ENCODE measurements at regions not wholly inside any gene's neighbourhood (a gene's known extent, or its start where the extent isn't known, plus 50 kb on each side); places are given as distances from the start of the nearest gene placed in this dataset.
"Not testable (repeated sequence)": the region's sequence is repeated elsewhere in the genome, so short reads cannot be mapped to it uniquely, and the experiment has no call there.

DNA sequence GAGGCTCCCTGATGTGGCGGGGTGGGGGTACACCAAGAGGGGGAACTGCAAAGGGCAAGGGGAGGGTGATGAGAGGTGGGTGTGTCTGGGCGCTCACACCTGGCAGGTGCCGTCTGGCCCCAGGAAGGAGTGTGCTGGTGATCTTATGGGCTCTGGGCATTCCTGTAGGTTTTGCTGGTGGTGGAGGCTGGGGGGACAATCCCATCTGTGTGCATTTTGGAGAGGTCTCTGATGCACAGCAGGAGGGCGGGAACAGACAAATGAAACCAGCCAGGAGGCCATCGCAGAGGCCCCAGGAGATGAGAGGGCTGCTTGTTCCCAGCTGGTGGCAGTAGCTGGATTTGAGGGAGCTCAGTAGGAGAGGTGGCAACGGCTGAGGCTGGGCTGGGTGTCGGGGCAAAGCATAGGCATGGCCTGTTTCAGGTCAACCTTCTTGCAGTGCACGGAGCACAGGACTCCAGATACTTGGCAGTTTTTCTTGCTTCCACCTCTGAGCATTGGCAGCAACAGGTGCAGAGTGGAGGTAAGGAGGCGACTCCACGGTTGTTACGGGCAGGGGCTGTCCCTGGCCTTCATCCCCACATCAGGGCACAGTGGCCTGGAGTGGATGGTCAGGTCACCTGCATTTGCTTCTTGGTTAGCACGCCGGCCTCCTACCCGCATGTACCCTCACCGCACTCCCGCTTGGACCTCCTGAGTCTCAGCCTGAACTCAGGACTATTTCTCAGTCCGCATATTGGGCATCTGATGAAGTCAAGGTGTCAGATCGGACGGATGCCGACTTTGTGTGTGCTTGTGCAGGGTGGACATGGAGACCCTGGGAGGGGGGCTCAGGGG, 194.2 kb upstream of the HDAC4 start:
- no peak for DNase-seq

DNA sequence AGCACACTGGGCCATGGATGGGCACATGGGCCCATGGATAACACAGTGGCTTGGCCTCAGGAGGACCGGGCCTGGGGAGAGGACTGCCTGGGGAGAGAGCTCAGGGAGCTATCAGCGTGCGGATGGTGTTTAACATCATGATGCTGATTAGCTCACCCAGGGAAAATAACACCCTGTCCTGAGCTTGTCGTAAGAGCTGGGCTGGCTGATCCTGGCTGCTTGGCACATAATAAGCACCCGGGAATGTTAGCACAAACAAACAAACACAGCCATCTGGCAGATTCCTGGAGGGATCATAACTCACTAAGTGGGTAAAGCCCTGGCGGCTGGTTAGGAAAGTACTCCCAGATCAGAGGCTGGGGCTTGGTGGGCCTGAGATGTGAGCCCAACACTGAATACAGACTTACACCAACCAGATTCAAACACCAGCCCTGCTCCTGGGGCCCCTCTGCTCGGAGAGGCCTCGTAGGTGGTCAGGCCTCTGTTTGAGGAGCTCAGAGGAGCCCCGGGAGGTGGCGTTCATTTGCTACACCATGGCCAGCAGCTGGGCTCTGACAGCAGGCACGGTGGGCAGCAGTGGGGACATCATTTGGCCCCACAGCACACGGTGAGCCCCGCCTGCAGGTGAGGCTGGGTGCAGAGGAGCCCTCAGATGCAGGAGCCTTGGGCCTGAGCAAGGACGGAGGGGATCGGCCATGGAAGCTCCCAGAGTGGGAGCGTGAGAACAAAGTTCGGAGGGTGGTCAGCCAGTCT, 193.4 kb upstream of the HDAC4 start:
- no peak for DNase-seq

DNA sequence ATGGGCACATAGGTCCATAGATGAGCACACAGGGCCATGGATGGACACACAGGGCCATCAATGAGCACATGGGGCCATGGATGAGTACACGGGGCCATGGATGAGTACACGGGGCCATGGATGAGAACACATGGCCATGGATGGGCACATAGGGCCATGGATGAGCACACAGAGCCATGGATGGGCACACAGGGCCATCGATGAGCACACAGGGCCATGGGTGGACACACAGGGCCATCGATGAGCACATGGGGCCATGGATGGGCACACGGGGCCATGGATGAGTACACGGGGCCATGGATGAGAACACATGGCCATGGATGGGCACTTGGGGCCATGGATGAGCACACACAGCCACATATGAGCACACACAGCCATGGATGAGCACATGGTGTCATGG, 192.6 kb upstream of the HDAC4 start:
- DNase-seq: no peak

DNA sequence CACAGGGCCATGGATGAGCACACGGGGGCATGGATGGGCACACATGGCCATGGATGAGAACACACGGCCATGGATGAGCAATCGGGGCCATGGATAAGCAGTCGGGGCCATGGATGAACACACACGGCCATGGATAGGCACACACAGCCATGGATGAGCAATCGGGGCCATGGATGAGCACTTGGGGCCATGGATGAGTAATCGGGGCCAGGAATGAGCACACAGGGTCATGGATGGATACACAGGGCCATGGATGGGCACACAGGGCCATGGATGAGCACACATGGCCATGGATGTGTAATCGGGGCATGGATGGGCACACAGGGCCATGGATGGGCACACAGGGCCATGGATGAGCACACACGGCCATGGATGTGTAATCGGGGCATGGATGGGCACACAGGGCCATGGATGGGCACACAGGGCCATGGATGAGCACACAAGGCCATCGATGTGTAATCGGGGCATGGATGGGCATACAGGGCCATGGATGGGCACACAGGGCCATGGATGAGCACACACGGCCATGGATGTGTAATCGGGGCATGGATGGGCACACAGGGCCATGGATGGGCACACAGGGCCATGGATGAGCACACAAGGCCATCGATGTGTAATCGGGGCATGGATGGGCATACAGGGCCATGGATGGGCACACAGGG, 191.9 kb upstream of the HDAC4 start:
- not testable (repeated sequence) for DNase-seq

DNA sequence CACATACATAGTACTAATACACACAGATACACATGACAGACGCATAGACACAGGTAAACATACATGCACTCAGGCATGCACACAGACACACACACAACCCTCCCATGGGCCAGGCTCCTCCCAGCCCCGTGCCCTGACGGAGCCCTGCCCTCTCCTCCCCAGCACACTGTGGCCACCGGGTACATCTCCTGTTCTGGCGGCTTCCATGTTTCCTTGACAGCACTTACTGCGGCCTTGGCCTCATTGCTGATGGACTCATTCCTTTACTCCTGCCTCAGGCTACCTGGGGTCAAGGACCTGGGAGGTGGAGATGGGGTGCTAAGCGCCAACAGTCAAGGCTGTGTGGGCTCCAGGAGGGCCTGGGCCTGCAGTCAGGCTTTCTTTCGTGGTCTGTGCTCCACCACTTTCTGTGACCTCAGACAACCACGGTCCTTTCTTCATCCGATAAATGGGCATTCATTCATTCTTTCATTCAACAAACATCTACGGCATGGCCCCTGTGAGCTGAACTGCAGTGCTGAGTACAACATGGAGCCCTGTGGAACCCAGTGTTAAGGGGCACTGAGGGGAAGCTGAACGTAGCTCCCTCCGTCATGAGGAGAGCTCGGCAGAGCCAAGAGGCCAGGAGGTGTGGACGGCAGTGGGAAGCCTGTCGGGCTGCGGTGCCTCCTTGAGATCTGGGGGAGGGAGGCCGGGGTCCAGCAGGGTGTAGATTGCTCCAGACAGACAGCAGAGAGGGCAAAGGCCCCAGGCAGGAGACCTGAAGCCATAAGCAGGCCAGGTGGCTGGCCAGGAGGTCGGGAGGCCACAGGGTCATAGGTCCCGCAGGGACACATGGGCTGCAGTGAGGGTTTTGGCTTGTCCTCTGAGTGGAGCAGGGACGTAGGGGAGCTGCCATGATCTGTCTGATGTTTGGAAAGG, 190.4 kb upstream of the HDAC4 start:
- no peak for DNase-seq

DNA sequence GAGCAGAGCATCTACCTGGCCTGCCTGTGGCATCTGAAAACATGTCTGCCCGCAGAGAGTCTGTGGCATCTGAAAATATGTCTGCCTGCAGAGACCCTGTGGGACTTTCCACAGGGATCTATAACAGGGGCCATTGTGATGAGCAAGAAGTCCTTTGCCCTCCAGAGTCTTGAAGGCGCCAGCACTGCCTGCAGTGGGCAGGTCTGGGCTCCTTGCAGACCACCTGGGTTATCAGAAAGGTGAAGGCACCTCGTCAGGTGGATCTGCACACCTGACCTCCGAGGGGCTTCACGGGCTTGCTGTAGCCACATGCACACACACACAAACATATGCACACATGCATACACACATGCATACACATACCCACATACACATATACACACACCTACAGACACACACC, 189.5 kb upstream of the HDAC4 start:
- DNase-seq: no peak

DNA sequence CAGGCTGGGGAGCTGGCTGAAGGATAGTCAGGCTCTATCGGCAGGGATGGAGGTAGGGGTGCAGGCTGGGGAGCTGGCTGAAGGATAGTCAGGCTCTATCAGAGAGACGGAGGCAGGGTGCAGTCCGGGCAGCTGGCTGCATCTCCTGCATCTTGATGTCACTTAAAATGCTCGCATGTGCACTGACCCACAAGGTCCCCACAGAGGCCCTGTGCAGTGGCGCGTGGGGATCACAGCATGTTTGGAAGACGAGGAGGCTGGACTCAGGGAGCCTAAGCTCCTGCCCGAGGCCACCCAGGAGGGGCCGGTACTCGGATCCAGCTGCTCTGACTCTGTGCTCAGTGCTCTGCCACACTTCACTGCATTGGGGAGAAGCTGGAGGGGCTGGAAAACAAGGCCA, 189.0 kb upstream of the HDAC4 start:
- DNase-seq: no peak

DNA sequence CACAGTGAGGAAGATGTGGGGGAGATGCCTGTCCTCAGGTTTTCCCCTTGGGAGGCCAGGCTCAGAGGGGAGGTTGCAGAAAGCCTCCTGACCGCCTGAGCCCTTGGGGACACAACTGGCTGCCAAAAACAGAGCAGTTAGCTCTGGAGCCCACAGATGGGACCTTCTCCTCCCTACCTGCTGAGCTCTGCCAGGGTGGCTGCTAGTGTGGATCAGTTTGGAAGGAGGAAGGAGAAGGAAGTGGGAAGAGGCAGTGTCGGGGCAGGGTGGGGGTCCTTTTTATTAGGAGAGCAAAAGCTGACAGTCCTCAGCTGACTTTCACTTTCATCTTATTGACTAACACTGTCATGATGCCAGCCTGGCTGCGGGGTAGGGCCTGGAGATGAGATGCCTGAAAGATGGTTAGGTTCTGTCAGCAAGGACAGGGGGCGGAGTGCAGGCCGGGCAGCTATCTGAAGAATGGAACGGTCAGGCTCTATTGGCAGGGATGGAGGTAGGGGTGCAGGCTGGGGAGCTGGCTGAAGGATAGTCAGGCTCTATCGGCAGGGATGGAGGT, 188.5 kb upstream of the HDAC4 start:
- no peak for DNase-seq

DNA sequence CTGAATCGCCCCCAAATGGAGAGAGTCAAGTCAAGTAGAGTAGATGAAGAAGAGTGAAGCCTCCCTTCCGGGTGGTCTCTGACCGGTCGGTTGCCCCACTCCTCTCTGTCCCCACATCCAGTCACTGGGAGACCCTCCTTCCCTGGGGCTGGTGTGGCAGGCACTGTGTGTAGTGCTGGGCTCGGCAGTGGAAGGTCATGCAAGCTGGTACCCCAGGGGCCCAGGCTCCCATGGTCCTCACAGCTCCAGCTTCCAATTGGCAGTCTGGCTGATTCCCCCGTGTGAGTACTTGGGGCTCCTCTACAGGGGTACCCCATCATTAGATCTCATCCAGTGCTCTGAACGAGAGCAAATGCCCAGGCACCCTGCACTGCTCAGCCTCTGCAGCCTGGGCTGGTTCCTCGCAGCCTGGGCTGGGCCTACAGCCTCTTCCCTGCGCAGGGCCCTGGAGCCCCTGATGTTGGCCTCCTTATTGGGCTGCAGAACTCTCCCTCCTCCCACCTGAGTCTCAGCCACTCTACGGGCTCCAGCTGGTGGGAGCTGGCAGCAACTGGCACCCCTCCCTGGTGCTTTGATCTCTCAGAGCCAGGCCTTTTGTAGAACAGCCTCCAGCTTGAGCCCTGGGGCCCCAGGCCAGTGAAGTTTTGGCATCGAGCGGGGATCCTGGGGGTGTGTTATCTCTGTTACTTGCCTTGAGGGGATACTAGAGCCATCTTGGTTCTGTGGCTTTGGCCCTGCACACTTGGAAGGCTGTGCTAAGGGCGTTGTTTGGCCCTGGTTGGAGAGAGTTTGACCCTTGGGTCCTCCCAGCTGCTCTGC, 187.8 kb upstream of the HDAC4 start:
- no peak for DNase-seq

DNA sequence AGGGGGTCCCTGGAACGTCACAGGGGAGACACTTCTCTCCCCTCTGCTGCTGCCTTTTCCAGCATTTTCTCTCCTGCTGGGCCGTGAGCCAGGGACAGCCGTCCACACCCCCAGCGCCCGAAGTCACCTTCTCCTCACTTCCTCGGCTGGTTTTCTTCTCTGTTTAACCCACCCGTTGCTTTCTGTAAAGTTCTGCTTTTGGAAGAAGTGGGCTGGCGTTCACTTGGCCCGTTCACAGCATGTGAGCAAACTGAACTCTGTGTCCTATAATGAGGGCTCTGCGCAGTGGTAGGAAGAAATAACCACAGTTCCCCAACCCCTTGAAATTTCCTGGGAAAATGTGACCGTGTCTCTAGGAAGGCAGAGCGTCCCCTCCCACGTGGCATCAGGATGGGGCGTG, 187.0 kb upstream of the HDAC4 start:
- no peak for DNase-seq

DNA sequence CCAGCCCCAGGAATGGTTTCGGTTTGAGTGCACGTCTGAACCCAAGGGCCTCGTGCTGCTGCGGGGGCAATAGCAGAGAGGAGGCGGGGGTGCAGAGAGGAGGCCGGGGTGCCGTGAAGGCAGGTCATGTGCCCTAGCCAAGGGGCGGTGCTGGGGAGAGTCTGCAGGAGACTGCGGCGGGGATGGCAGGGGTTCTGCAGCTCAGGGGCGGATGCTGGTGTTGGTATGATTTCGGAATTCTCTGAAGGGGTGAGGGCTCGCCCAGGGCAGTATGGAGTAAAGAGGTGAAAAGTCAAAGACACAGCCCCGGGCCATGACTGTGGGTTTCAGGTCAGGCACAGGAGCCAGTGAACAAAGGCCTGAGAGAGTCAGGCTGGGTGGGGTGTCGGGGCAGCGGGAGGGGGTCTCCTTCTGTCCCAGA, 186.5 kb upstream of the HDAC4 start:
- no peak for DNase-seq

DNA sequence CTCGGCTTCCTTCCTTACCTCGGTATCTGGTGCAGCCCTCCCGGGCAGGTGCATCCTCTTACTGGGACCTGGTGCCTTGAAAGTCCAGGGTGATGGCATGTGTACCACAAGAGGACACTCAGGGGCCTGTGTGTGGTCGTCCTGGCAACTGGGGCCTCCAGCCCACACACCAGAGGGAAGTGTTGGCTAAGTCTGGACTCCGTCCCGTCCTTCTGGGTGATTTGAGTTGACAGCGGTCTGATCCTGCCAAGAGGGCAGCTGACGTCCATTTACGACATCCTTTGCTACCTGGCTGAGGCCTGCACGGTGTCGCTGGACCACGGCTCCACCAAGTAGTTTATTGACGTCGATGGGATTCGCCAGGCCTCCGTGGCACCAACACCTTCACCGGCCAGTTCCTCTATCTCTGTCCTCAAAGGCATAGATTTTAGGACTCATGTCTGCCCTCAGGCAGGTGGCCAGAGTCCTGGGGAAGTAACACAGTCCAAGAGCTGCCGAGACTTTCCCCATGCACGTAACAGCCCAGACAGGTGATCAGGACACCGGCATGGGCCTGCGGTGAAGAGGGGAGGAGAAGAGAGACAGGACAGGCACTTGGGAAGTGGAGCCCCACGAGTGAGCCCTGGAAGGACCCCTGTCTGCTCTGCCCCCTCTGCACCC, 186.0 kb upstream of the HDAC4 start:
- no peak for DNase-seq

DNA sequence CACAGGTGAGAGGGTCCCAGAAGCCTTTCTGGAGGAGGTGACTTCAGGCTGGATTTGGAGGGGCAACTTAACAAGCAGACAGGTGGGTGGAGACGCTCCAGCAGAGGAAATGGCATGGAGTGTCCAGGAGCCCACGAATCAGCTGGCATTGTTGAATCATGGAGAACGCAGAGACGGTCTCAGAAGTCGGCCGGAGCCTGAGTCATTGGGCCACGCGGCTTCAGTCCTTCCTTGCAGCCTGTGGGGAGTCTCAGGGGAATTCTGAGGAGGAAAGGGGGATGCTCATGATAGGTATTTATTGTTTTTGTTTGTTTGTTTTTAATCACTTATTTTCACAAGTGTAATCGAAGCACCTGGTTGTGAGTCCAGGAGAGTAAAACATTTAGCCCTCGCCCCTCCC, 184.6 kb upstream of the HDAC4 start:
- no peak for DNase-seq

DNA sequence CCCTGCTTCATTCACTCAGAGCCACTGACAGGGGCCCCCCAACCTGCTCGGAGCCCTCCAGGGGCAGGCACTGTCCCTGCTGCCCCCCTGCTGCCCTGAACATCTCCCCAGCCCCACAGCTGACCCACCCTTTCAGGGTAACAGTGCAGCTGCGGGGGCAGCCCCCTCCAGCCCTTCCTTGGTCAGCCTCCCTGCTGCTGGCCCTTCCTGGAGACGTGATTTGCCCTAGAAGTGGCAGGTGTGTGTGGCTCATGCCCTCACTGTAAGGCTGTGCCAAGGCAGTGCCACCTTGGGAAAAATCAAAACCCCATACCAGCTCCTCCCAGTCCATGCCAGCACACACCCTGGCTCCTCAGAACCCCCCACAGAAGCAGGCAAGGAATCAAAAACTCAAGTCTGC, 184.2 kb upstream of the HDAC4 start:
- no peak for DNase-seq

DNA sequence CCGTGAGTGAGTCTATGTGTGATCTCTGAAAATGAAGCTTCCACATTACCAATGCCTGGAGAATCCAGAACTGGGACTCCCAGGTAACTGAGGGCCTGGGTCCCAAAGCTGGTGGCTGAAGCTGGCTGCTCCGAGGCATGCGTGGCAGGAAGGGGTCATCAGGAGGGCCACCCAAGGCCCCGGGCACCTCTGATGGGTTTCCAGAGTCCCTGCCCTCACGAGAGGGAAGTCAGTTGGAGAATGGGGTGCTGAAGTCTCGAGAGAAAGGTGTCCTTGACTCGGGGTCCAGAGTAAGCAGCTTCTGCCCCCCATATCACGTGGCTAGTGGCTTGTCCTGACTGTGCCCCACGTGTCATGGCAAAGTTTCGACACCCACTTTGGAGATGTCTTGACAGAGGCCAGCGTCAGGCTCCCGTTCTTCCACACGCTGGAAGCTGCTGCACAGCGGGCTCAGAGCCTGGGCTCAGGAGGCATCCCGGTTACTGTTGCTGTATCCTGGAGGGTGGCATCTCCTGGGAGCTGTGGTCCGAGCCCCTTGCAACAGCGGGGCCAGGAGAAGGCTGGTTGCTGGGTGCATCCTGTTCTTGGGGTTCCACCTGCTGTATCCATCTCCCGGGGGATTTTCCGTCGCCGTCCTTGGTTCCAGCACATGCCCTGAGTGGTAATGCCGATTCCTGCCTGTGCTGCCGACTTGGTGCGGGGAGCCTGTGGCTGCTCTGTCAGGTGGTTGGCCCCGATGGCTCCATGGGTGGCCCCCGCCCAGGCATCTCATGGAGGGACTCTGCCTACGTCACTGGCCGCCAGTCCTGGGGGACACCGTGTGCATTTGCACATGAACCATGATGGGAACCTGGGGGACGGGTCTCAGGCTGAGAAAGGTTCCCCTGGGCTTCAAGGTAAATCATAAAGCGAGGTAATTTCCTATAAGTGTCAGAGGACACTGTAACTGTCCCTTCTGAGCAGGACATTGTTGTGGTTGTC, 183.3 kb upstream of the HDAC4 start:
- no peak for DNase-seq

DNA sequence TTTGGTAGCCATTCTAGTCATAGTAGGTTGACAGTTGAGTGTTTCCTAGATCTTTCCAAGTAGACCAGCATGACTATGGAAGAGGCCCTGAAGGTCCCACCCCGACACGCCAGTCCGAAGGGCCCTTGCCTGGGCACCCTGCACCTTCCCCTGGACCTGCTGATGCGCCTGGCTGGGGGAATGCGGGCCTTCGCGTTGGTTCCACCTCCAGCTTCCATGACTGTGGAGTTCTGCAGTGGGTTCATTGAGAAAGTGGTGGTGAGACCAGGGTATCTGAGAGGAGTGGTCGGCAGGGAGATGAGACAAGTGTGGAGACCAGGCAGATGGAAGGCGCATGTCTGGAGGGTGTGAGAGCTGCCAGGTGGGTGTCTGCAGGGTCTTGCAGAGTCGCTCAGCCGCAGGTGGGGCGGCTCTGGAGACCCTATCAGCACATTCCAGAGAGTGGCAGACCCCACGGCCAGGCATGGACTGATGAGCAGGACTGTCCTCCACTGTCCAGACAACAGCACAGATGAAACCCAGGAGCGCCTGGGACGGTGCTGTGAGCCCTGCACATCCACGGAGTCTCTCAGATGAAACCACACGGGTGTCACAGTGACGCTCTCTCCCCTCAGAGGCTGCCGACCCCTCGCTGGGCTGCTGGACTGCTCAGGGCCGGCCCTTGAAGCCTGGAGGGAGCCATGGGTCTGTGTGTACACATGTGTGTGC, 182.5 kb upstream of the HDAC4 start:
- no peak for DNase-seq

DNA sequence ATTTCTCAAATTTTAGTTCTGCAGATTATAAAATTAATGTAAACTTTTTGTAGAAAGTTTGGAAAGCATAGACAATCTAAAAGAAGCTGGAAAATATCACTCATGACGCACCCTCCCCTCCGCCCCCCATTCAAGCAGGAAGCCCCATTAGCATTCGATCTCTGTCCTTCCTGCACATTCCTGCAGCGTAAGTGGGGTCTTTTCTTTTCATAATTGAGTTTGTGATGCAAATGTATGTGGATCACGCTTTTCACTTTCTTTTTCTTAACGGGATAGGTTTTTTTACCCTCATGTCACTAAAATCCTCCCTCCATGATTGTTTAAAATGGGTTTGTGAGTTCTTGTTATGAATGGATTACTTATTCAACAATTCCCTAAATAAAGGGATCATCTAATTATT, 181.7 kb upstream of the HDAC4 start:
- no peak for DNase-seq

DNA sequence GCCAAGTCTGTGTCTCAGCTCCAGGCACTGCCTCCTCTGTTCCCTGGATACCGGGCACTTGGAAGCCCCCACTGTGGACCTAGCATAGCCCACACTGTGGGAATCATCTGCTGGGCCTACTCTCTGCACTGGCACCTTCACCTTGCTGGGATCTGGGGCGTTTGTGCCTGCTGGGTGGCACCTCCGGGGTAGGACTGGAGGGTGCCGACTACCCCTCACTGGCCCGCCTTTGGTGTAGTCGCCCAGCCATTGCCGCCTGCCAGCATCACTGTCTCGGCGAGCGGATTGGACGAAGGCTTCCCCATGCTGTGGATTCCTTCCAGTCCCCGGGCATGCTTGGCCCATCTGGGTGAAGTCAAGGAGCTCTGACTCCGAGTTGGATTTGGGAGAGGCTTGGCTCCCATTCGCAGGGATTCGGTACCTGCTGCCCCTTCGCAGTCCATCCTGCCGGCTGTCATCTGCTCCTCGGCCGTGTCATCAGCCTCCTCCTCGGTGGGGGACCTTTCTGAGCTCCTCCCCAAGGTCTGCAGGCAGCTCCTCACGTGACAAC, 180.6 kb upstream of the HDAC4 start:
- DNase-seq: no peak

DNA sequence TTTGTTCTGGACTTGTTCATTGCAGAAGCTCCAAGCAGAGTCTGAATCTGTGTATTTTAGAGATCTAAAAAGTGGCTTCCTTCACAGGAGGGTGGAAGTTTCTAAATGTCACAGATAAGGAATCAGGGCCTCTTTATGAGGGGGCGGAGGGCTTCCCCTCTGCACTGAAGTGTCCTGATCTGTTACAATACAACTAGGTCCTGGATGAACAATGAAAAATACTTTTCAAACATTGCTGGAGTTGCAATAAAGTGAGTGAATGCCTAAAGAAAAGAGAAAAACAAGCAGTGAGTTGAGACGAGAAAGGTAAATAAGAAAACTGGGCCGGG, 179.3 kb upstream of the HDAC4 start:
- no peak for DNase-seq
